ENCODE measurements at regions not wholly inside any gene's neighbourhood (a gene's known extent, or its start where the extent isn't known, plus 50 kb on each side); places are given as distances from the start of the nearest gene placed in this dataset.

- TF ChIP-seq CTCF (IDR thresholded peaks at IDR 0.05; ENCODE audit: borderline replicate concordance, extremely low read depth, low read length, poor library complexity, severe bottlenecking), result no peak
- TF ChIP-seq EZH2 (IDR thresholded peaks at IDR 0.05; ENCODE audit: borderline replicate concordance, low read depth, low read length, severe bottlenecking), result no peak
These were observed 133.2 kb upstream of the IRX4 start for GRCh38 chr5:2015961-2016360.

All from DND-41 (cell line).